HT-29 (cell line): ENCODE measurements at regions not wholly inside any gene's neighbourhood (a gene's known extent, or its start where the extent isn't known, plus 50 kb on each side); places are given as distances from the start of the nearest gene placed in this dataset.
"Not testable (repeated sequence)": the region's sequence is repeated elsewhere in the genome, so short reads cannot be mapped to it uniquely, and the experiment has no call there.

Source experiments
- DNase-seq: peaks from one replicate; pipeline ENCODE4 v3.0.0-alpha.2; 2015; ENCODE audit warnings: low spot score

DNA sequence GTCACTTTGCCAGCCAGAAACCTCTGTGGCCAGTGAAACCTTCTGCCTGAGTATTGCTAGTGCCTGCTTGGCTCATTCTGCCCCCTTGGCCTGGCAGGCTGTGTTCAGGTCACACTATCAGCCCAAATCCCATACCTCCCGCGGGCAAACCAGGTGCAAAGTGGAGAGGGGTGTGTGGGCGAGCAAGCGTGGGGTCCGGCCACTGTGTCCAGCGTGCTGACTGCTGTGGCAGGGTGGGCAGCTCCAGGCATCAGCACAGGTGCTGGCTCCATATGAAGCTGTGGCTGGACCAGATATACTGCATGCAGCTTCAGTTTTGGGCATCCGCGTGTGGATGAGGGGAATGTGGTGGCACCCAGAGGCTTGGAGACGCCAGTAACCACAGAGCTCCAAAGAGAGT is 576.5 kb upstream of the EDIL3 start:
- DNase-seq = no peak

DNA sequence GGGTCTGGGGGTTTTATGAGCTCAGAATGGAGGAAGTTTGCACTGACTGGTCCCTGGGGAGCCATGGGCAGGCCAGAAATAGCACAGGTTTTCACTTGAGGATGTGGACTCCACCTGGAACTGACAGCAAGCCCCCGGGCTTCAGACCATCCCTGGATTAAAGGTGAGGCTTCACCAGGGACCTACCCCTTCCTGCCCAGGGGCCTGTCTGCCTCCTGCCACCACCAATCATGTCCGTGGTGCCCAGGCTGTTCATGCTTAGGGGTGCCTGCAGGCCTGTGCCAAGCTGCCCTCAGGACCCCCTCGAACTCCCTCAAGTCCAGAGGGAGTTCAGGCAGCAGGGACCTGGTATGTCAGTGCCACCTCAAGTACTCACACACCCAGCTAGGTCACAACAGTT is 577.2 kb upstream of the EDIL3 start:
- no peak for DNase-seq

DNA sequence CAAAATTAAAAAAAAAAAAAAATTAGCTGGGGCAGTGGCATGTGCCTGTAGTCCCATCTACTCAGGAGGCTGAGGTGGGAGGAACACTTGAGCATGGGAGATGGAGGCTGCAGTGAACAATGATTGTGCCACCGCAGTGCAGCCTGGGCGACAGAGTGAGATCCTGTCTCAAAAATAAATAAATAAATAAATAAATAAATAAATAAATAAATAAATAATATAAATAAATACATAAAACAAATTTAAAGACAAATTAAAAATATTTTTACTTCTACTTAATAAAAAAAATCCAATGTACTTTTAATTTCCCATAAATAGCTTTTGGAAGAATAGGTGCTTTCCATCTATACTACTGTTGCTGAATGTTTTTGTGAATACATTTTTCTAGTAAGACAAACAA is 598.4 kb upstream of the EDIL3 start:
- DNase-seq = no peak

DNA sequence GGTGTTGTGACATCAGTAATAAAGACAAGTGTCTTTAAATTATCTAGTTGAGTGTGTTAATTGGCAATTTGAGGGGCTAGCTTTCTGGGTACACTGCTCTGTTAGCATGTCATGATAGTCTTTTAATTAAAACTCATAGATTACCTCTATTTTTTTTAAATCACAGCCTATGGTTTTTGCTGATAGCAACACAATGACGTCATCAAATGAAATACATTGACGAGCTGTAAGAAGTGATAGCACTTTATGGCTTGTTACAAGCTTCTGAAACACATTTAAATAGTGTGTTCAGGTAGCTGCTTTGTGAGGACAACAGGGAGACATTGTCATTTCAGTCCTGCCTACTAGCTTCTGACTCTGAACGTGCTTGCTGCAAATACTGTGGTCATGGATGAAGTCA is 600.5 kb upstream of the EDIL3 start:
- no peak for DNase-seq

DNA sequence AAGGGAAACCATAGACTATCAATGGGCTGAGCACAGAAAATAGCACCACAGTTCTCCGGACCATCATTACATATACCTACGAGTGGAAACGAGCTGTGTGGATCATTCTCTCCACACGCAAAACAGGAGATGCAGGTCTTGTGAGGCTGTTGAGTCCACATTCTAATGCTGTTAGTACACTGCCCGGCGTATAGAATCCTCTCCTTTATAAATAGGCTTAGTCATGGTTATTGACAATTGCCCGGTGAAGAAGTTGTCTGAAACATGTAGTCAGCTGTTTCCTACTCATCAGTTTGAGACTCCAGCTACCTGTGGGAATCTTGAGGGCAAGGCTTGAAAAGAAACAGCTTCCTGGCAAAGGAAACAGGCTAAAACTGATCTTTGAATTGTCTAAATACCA is 602.0 kb upstream of the EDIL3 start:
- DNase-seq = no peak

DNA sequence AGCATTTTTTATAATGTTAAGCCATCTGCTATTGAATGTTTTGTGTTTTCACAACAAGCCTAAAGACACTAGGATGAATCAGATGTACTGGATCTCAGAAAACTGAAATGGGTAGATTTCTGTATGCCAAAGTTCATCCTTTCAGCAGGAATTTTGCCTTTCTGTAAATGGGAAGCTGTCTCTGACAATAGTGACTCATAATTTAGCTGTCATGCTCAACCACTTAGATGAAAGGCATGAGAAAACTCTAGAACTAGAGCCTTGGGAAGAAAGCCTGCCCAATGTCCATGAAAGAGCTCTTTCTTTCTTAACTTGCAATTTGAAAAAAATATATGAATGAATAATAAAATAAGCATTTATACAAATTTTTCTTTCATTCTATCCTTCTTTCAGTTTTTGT is 616.0 kb upstream of the EDIL3 start:
- no peak for DNase-seq

DNA sequence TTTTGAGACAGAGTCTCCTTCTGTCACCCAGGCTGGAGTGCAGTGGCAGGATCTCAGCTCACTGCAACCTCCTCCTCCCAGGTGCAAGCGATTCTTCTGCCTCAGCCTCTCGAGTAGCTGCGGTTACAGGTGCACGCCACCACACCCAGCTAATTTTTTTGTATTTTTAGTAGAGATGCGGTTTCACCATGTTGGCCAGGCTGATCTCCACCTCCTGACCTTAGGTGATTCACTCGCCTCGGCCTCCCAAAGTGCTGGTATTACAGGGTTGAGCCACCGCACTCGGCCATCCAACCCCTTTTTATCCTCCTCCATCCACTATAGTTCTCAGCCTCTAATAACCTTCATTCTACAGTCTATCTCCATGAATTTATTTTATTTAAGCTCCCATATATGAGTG is 617.3 kb upstream of the EDIL3 start:
- not testable (repeated sequence) for DNase-seq

DNA sequence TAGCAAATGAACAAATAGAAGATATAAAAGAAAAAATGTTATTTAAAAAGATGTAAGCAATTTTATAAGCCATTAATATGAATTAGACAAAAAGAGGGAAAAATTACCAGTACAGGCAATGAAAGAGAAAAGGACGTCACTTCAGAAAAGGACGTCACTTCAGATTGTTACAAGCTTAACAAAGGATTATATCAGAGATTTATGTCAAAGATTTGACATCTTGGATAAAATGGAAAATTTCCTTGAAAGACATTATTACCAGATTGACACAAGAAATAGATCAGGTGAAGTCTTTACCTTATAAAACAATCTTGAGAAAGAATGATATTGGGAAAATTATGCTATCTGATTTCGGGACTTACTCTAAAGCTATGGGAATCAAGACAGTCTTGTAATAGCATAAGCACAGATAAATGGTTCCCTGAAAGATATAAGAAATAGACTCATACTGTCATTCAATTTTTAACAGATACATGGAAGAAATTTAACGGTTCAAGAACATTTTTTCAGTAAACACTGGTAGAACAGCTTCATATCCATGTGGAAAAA is 625.4 kb upstream of the EDIL3 start:
- no peak for DNase-seq

DNA sequence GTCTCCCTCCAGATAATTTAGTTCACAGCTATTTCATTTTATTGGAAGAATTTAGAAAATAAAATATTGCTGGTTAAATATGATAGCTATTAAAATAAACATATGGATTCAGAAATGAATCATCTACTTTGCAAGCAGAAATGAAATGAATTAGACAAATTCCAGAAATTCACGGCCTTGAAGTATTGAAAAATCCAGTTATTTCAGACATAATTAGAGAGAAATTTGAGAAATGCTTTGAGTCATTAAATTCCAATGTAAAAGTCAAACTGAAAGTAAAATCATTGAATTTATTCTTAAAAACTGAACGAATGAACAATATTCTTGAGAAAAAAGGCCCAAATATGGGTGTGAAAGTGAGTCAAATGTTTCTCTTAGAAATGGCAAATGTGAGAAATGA is 632.6 kb upstream of the EDIL3 start:
- no peak for DNase-seq

DNA sequence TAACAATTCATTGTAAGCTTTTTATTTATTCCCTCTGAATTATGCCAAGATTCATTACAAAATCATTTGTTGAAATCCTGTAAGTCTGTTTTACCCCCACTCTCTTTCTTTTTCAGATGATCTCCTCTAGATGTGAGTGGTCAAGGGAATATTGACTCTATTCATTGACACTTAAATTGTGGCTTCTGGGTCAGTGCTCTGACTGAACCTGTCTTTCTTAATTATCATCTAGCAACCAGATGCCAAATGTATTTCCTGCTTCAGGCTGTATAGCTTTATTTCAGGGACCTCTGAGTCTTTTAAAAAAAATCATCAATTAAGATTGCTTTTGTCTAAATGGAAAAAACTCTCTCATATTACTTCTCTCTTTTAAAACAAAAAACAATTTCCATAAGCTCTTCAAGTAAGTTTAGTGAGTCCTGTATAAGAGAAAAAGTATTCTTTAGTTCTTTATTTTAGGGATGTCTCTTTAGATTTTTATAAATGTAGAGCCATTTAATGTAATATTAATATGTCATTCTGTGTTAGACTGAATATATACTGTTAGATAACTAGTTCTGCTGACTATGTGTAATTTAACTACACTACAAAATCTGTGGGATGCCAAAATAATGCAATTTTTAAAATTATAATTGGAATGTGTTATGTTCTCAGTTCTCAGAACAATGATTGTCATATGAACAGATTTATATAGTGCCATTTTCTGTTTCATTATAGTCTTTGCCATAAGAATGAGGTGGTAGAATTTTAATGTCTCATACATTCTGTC is 645.8 kb upstream of the EDIL3 start:
- DNase-seq = no peak

DNA sequence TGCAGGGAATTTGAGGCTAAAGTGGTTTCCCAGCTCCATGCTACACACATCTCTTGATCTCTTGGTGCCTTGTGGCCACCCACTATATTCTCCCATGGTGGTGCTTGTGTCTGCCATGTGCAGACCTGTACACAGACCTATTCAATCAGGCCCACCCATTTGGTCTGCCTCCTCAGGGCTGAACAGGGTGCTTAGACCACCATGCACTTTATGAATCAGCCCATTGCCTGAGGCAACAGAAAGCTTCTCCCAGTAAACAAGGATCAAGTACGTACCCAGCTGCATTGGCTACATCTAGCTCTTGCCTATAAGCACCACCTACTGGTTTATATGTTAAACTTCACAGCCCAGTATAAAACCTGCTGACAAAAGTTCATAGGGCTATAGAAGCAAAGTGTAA is 664.3 kb upstream of the EDIL3 start:
- peak; percentile 25 for DNase-seq

DNA sequence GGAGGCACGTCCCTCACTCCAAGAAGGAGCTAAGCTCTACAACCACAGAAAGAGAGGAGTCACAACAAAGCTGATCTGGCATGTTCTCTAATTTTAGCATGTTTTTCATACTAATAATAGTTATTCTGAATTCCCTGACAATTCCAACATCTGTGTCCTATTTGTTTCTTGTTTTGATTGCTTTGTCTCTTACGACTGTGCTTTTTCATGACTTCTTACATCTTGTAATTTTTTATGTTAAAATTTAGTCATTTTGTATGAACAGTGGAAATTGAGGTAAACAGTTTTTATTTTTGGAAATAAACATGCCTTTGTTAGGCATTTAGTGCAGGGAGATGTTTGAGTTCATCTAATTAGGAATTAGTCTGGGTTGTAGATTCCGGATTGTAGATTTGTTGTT is 668.1 kb upstream of the EDIL3 start:
- no peak for DNase-seq

DNA sequence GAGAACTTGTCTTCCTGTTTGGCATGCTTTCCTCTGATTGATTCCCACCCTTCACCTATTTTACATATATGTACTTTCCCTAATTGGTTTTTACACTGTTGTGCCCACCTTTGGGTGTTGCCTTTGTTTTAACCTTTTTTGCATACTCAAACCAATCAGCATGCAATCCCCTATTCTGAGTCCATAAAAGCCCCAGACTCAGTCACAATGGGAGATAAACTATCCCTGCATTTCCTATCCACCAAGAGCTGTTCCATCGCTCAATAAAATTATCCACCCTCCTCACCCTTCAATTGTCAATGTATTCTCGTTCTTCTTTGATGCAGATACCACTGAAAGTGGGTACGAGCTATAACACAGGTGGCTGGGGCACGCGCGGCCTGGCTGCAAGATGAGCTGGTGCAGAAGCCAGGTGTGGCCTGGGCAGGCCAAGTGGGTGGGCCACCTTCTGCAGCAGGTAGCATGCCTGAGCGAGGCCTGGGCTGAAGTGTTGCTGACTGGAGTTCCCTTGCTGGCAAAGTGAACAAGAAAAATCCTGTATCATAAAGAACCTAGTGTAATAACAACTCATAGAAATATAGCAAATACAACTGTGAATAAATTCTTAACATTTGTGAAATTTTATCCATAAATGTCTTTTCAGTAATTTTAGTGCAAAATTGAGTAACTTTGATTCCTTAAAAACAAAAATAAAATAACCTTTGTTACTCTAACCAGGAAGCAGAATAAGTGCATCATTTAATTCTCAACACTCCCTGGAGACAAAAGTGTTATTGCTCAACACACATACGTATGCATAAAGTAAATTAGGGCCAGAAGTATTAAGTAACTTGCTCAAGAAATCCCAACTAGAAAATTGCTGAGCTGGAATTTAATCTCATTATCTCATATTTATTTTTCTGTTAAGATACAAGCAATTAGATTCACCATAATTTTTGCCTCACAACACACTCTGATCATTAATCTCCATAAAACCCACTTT is 685.3 kb upstream of the EDIL3 start:
- DNase-seq = no peak

DNA sequence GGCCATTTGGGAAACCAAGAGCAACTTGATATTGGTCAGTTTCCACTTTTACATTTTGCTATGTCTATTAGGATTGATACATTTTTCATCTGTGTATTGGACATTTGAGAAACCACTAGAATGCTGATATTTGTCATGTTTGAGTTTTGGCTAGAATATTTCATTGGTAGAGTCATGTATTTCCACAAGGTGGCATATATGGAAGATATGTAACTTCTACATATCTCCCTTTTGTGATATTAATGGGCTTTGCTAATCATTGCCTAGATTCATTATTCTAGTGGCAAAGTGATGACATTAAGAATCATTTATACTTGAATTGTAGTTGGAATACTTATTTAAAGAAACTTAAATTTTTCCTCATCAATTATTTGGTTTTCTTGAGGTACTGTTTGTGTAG is 692.9 kb upstream of the EDIL3 start:
- no peak for DNase-seq

DNA sequence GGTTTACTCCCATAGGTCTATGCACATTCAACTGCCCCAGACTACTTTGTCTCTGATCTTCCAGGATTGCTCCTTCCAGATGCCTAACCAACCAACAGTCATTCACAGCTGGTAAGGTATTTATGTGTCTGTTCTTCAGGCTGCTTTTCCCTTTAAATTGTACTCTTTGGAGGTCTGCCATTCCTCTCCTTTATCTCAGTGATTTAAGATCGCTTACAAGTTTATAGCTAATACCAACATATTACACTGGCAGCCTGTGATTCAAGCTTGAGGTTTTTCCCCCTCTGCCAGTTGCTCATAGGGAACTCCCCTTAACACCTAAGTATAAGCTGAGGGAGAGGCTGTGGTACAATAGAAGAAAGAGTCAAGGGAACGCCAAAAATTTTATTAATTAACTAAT is 711.7 kb upstream of the EDIL3 start:
- DNase-seq = no peak

DNA sequence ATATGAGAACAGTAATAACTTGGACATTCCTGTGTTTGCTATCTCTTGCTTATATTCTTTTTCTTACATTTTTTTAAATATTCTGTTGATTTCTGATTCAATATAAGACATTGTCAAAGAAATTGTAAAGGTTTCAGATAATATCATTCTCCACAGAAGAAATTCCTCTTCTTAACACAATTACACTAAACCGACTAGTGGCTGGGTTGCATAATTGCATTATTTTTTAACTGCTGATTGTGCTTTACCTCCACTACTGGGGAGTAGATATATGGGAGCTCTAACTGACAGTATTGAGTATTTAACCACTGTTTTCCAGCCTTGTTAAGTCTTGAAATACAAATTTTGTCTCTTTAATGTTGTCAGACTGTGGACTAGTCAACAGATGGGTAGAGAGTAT is 723.8 kb upstream of the EDIL3 start:
- peak; percentile 36 for DNase-seq

DNA sequence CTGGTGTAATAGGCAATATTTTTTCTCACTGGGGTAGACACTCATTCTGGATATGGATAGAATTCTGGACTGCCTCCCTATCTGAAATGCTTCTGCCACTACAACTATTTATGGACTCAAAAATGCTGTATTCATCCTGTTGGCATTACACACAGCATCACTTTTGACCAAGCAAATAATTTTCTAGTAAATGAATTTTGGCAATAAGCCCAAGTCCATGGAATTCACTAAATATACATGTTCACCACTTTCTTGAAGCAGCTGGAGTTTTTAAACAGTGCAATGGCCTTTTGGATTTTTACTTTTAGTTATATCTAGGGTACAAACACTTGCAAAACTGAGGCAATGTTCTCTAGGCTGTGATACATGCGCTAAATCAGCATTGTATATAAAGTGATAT is 724.9 kb upstream of the EDIL3 start:
- no peak for DNase-seq

DNA sequence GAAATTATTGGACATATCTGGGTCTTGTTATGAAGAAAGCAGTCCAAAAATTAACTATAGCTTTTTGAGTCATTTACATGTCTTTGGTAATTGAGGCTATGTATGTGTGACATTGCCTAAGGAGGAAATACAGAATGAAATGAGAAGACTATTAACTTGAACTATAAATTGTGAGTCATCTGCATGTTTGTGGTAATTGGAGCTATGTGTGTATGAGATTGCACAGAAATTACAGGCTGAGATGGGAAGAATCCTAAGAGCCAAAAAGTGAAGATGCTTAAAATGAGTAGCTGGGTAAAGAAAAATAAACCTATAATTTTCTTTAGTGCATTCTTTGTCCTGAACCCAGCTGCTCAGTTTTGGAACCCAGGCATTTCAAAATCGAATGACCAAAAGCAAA is 747.6 kb upstream of the EDIL3 start:
- DNase-seq = no peak

DNA sequence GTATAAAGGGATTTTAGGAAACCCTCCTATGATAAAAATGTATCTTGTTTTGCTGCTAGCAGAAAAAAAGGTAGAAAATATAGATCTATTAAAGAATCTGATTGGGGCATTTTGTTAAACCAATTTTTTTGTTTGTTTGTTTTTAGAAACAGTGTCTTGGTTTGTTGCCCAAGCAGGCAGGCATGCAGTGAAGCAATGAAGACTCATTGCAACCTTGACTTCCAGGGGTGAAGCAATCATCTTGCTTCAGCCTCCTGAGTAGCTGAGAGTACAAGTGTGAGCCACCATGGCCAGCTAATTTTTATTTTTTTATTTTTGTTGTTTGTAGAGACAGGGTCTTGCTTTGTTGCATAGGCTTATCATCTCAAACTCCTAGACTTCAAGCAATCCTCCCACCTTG is 755.8 kb upstream of the EDIL3 start:
- DNase-seq = no peak

DNA sequence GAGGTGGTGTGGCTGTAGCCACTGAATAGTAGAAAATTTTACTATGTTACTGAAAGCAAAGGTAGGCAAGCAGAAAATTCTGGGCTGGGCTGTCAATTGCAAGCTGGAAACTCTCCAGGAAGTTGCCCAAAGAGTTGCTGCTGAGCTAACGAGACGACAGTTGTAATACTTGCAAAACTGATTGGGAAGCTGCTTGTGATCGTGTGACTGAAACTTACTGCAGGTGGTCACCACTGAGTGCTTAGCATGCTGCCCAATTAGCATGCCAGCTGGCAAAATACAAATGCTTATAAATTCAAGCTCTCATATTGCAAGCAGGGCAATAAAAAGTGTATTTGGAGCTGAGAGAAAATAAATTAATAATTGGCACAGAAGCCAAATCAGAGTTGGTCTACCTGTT is 758.5 kb upstream of the EDIL3 start:
- no peak for DNase-seq

DNA sequence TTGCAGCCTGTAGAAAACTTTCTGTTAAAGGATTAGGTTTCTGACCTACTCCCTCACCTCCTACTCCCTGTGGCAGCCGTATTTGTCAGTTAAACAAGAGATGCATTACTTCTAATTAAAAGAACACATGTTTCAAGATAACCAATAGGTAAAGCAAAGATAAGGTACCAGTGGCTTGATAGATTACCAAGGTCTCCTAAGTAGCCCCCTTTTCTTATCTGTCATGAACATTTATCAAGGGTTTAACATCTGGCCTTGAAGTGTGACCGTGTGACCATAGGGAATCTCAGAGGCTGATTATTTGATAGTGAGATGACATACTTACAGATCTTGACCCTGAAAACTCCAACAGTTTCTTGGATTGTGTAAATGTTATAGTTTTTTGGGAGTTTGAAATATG is 764.0 kb upstream of the EDIL3 start:
- no peak for DNase-seq

DNA sequence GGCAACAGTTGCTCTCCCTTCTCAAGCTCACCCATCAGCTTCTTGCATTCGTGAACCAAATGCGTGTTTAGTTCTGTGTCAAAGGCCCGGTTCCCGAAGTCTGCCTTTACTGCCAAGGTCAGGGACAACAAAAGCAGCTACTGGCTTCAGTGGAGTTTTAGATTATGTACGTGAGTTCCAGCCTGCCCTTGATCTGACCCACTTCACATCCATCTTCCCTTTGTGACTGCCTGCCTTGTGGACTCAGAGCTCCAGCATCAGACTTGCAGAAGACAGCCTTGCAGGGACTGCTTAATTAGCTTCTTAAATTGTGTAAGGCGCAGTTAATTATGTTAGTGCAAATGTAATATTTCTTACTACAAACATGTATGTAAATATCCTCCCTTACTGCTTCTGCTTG is 774.7 kb upstream of the EDIL3 start:
- DNase-seq = no peak

DNA sequence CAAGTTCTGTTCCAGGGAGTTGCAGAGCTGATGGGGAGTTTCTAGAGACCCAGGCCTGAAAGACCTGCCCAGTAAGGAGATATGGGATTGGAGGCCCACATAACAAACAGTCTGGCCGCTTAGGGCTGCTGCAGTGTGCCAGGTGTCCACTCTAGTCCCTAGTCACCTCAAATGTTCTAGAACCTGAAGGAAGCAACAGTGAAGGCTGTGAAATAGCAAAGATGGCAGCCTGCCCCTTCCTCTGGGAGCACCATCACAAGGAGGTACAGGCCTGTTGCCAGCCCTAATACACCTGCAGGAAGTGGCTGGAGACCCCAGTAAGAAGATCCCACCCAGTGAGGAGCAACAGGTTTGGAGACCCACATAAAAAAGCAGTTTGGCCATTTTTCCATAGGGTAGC is 783.8 kb upstream of the EDIL3 start:
- no peak for DNase-seq
